ENCODE measurements at regions not wholly inside any gene's neighbourhood (a gene's known extent, or its start where the extent isn't known, plus 50 kb on each side); places are given as distances from the start of the nearest gene placed in this dataset.

DNA sequence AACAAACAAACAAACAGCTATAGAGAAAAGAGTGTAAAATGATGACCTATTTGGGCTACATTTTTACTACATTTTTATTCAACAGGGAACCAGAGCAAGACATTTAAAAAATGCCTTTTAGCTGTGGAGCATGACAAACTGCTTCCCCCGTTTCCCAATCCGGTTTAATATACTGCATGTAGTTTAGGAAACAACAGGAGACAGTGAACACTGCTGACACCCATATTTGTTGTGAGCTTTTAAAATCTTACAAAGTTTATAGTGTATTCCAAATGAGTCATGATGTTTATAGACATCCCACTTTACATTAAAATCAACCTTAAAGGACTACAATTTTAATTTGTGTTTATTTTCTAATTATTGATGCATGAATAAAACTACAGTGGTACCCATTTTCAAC, 1238.3 kb downstream of the TECRL start:
- WGBS, result 60% methylated on average over 2 of the region's 2 CpGs

DNA sequence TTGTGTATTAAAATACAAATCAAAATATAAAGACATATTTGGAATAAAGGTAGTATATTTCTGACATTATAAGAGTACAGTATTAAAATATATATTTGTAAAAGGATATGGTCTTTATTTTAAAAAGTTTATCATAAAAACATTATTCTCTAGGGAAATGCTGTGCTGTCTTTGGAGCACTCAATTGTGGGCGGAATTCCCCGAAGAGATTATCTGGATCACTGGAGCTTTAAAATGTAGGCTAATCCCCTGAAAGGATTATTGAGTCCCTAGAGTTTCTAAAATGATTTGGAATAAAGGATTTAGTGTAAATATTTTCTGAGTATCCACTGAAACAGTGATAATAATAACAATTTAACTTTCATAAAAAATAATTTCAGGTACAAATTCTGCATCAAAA, 1239.4 kb downstream of the TECRL start:
- WGBS, result 96% methylated on average over 2 of the region's 2 CpGs
- Histone ChIP-seq H3K4me3 (no peak overlapping the region), H3K27me3 (replicated peaks; ENCODE audit: insufficient read depth) (no peaks in the 10 kb centered on the region), H3K9me3 (no peaks in the 10 kb centered on the region), H3K36me3 (no peaks in the 10 kb centered on the region), H3K27ac (no peak overlapping the region), H3K4me1 (replicated peaks) (no peaks in the 10 kb centered on the region)
- DNase-seq (ENCODE audit: low spot score), result no peak
- TF ChIP-seq, protein P1, sequence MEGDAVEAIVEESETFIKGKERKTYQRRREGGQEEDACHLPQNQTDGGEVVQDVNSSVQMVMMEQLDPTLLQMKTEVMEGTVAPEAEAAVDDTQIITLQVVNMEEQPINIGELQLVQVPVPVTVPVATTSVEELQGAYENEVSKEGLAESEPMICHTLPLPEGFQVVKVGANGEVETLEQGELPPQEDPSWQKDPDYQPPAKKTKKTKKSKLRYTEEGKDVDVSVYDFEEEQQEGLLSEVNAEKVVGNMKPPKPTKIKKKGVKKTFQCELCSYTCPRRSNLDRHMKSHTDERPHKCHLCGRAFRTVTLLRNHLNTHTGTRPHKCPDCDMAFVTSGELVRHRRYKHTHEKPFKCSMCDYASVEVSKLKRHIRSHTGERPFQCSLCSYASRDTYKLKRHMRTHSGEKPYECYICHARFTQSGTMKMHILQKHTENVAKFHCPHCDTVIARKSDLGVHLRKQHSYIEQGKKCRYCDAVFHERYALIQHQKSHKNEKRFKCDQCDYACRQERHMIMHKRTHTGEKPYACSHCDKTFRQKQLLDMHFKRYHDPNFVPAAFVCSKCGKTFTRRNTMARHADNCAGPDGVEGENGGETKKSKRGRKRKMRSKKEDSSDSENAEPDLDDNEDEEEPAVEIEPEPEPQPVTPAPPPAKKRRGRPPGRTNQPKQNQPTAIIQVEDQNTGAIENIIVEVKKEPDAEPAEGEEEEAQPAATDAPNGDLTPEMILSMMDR (IDR thresholded peaks at IDR 0.05), result no peak
- intact Hi-C loops (cut with DNase I), result no loop called here

More for the DNA sequence above, 1238.3 kb downstream of the TECRL start:
- Histone ChIP-seq H3K4me3 (no peak overlapping the region), H3K4me1 (replicated peaks) (no peaks in the 10 kb centered on the region), H3K9me3 (no peaks in the 10 kb centered on the region), H3K36me3 (no peaks in the 10 kb centered on the region), H3K27me3 (replicated peaks; ENCODE audit: insufficient read depth) (no peaks in the 10 kb centered on the region), H3K27ac (no peak overlapping the region)
- TF ChIP-seq POLR2AphosphoS5 (IDR thresholded peaks at IDR 0.05) (no peak), POLR2A (IDR thresholded peaks at IDR 0.05) (no peak)
- TF ChIP-seq, protein P1 (IDR thresholded peaks at IDR 0.05), result no peak
- DNase-seq (ENCODE audit: low spot score), result no peak
- intact Hi-C loops (cut with DNase I), result no loop called here

DNA sequence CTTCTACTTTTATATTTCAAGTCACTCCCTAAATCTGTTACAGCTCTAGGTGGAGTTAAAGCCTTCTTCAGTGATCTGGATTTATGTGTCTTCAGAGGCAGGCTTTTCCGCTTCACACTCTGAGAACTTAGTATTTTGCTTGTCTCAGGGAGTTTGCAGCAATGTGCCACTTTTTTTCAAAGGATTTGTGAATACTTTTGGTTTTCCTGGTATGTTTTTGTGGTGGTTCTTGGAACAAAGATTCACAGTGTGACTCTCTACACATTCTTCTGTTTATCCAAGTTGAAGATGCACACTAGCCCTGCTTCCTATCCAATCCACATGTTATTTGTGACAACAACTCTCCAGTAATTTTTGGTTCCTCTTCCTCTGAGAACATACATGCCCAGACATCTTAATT, 1253.7 kb downstream of the TECRL start:
- 82% methylated on average over 1 of the region's 1 CpG for WGBS
- no peak overlapping the region for H3K27ac ChIP-seq
- no peaks in the 10 kb centered on the region for H3K9me3 ChIP-seq
- intact Hi-C loops (cut with DNase I), result no loop called here
- H3K36me3 ChIP-seq, result no peaks in the 10 kb centered on the region
- no peak for DNase-seq (ENCODE audit: low spot score)
- no peak overlapping the region for H3K4me3 ChIP-seq
- H3K27me3 ChIP-seq (replicated peaks; ENCODE audit: insufficient read depth), result no peaks in the 10 kb centered on the region
- H3K4me1 ChIP-seq (replicated peaks), result no peaks in the 10 kb centered on the region
- TF ChIP-seq, protein P1 (IDR thresholded peaks at IDR 0.05), result no peak
- TF ChIP-seq POLR2AphosphoS5 (IDR thresholded peaks at IDR 0.05), result no peak
- no peak for TF ChIP-seq POLR2A (IDR thresholded peaks at IDR 0.05)

GRCh38 chr4:63123441-63123840, 1285.8 kb downstream of the TECRL start:
- Histone ChIP-seq H3K4me3 (no peak overlapping the region), H3K4me1 (replicated peaks) (no peaks in the 10 kb centered on the region), H3K27ac (no peak overlapping the region), H3K27me3 (replicated peaks; ENCODE audit: insufficient read depth) (no peaks in the 10 kb centered on the region), H3K9me3 (no peaks in the 10 kb centered on the region), H3K36me3 (no peaks in the 10 kb centered on the region)
- DNase-seq (ENCODE audit: low spot score), result no peak
- TF ChIP-seq POLR2AphosphoS5 (IDR thresholded peaks at IDR 0.05) (no peak), POLR2A (IDR thresholded peaks at IDR 0.05) (no peak)
- TF ChIP-seq, protein P1 (IDR thresholded peaks at IDR 0.05), result no peak
- WGBS, result 95% methylated on average over 5 of the region's 5 CpGs
- intact Hi-C loops (cut with DNase I), result no loop called here

GRCh38 chr4:63122955-63123354, 1286.3 kb downstream of the TECRL start:
- 93% methylated on average over 2 of the region's 2 CpGs for WGBS
- Histone ChIP-seq H3K9me3 (no peaks in the 10 kb centered on the region), H3K4me1 (replicated peaks) (no peaks in the 10 kb centered on the region), H3K4me3 (no peak overlapping the region), H3K27me3 (replicated peaks; ENCODE audit: insufficient read depth) (no peaks in the 10 kb centered on the region), H3K27ac (no peak overlapping the region), H3K36me3 (no peaks in the 10 kb centered on the region)
- DNase-seq (ENCODE audit: low spot score), result no peak
- TF ChIP-seq POLR2A (IDR thresholded peaks at IDR 0.05) (no peak), POLR2AphosphoS5 (IDR thresholded peaks at IDR 0.05) (no peak)
- TF ChIP-seq, protein P1 (IDR thresholded peaks at IDR 0.05), result no peak
- intact Hi-C loops (cut with DNase I), result no loop called here

All from prostate gland (tissue), 2 donors.